SK-N-SH (cell line): ENCODE measurements at regions not wholly inside any gene's neighbourhood (a gene's known extent, or its start where the extent isn't known, plus 50 kb on each side); places are given as distances from the start of the nearest gene placed in this dataset.

Experiments used
- CTCF ChIA-PET: fragments of 300-600, 350-600 bp; formaldehyde crosslinking; extraction: SDS; loops from one replicate; lab custom pipeline; 2021; lab: Yijun Ruan, JAX
- POLR2A ChIA-PET: fragments of 350-600 bp; sonication (Branson Sonifier 250); formaldehyde crosslinking; extraction: SDS; loops from one replicate; lab custom pipeline; 2020; ENCODE audit warnings: antibody characterized with exemption, inconsistent platforms; lab: Yijun Ruan, JAX
- DNase-seq: peaks from one replicate; pipeline ENCODE4 v3.0.0; 2012
- H2AFZ ChIP-seq: fragments of 200-600 bp; sonication (generic); 2 replicates; pipeline ENCODE4 v1.8.1; 2016; ENCODE audit warnings: antibody characterized with exemption, mild to moderate bottlenecking, low read depth
- H3F3A ChIP-seq: fragments of 200-600 bp; sonication (generic); replicated peaks from 2 replicates; pipeline ENCODE3; 2016; ENCODE audit warnings: antibody characterized with exemption, mild to moderate bottlenecking; ENCODE audit not compliant: insufficient read depth
- H3K27ac ChIP-seq, 2 experiments: fragments of 200-500 bp in 1 of 2; fragments of 200-600 bp in 1 of 2; sonication (Bioruptor generic) in 1 of 2; sonication (generic), shearing (Covaris generic) in 1 of 2; 2 replicates each; pipeline versions ENCODE4 v1.5.1 to v1.6.1; 2014 to 2016; ENCODE audit warnings: low read depth in 2 of 2, inconsistent platforms in 1 of 2, low read length in 1 of 2, mild to moderate bottlenecking in 1 of 2, mixed read lengths in 1 of 2
- H3K27me3 ChIP-seq: fragments of 200-600 bp; sonication (generic), shearing (Covaris generic); 2 replicates; pipeline ENCODE4 v1.6.1; 2016; ENCODE audit warnings: mixed run types; ENCODE audit not compliant: insufficient read depth
- H3K36me3 ChIP-seq, 2 experiments: fragments of 200-500 bp in 1 of 2; fragments of 200-600 bp in 1 of 2; sonication (Bioruptor generic) in 1 of 2; sonication (generic) in 1 of 2; replicated peaks in 1 of 2; 2 replicates each; pipeline versions ENCODE3 to v1.5.1; 2014 to 2016; ENCODE audit warnings: low read length in 1 of 2, mild to moderate bottlenecking in 1 of 2; ENCODE audit not compliant: insufficient read depth in 2 of 2, control insufficient read depth in 1 of 2
- H3K4me1 ChIP-seq, 2 experiments: fragments of 200-500 bp in 1 of 2; fragments of 200-600 bp in 1 of 2; sonication (Bioruptor generic) in 1 of 2; sonication (generic), shearing (Covaris generic) in 1 of 2; 2 replicates each; pipeline versions ENCODE4 v1.5.1 to v1.6.1; 2014 to 2016; ENCODE audit warnings: low read depth in 1 of 2, low read length in 1 of 2, mixed run types in 1 of 2; ENCODE audit not compliant: insufficient read depth in 2 of 2, control insufficient read depth in 1 of 2
- H3K4me2 ChIP-seq: fragments of 200-600 bp; sonication (generic), shearing (Covaris generic); 2 replicates; pipeline ENCODE4 v1.6.1; 2017; ENCODE audit warnings: mixed run types
- H3K4me3 ChIP-seq, 2 experiments: fragments of 200-500 bp in 1 of 2; fragments of 200-600 bp in 1 of 2; sonication (Bioruptor generic) in 1 of 2; sonication (generic), shearing (Covaris generic) in 1 of 2; 2 replicates each; pipeline versions ENCODE4 v1.5.1 to v1.8.1; 2014 to 2016; ENCODE audit warnings: low read depth in 2 of 2, inconsistent platforms in 1 of 2, low read length in 1 of 2, mild to moderate bottlenecking in 1 of 2, mixed read lengths in 1 of 2, moderate library complexity in 1 of 2
- H3K79me2 ChIP-seq: fragments of 200-600 bp; sonication (generic); 2 replicates; pipeline ENCODE4 v1.8.1; 2017; ENCODE audit warnings: mild to moderate bottlenecking; ENCODE audit not compliant: insufficient read depth
- H3K9ac ChIP-seq: fragments of 200-600 bp; sonication (generic); 2 replicates; pipeline ENCODE4 v1.6.1; 2017; ENCODE audit warnings: mixed run types
- H3K9me2 ChIP-seq: fragments of 200-600 bp; sonication (generic); 2 replicates; pipeline ENCODE4 v1.6.1; 2017; ENCODE audit warnings: mixed run types
- H3K9me3 ChIP-seq: fragments of 200-600 bp; sonication (generic); 2 replicates; pipeline ENCODE4 v1.6.1; 2017; ENCODE audit warnings: mixed run types, mild to moderate bottlenecking, moderate library complexity
- H4K20me1 ChIP-seq: fragments of 200-600 bp; sonication (generic); 2 replicates; pipeline ENCODE4 v1.6.1; 2017; ENCODE audit warnings: mild to moderate bottlenecking, mixed run types; ENCODE audit not compliant: insufficient read depth
- CHD2 ChIP-seq: fragments of 150-350 bp; IDR thresholded peaks from 2 replicates; pipeline ENCODE4 v1.6.1; 2018; ENCODE audit warnings: low read length; ENCODE audit not compliant: partially characterized antibody
- EP300 ChIP-seq, 2 experiments: IDR thresholded peaks; 2 replicates each; pipeline versions ENCODE4 v1.4.0 to v1.6.1; 2012; ENCODE audit warnings: borderline replicate concordance in 1 of 2, low read depth in 1 of 2, low read length in 1 of 2
- FOXJ3 ChIP-seq: sonication (generic); formaldehyde crosslinking; IDR thresholded peaks from 2 replicates; pipeline ENCODE4 v1.5.1; 2020; ENCODE audit warnings: mild to moderate bottlenecking, missing genetic modification reagents
- FOXM1 ChIP-seq: IDR thresholded peaks from 2 replicates; pipeline ENCODE4 v1.4.0; 2012; ENCODE audit warnings: low read depth, mild to moderate bottlenecking
- GATA2 ChIP-seq: sonication (generic); formaldehyde crosslinking; IDR thresholded peaks from 2 replicates; pipeline ENCODE4 v1.5.0; 2020; ENCODE audit warnings: mild to moderate bottlenecking, missing genetic modification reagents
- IRF3 ChIP-seq: fragments of 150-350 bp; IDR thresholded peaks from 2 replicates; pipeline ENCODE4 v1.6.1; 2016; ENCODE audit warnings: mild to moderate bottlenecking, low read depth, low read length
- JUND ChIP-seq: IDR thresholded peaks from 2 replicates; pipeline ENCODE4 v1.4.0; 2012
- MEF2A ChIP-seq: IDR thresholded peaks from 2 replicates; pipeline ENCODE4 v1.4.0; 2012; ENCODE audit warnings: low read depth, borderline replicate concordance
- NRF1 ChIP-seq: IDR thresholded peaks from 2 replicates; pipeline ENCODE4 v1.6.1; 2012; ENCODE audit warnings: low read depth, mild to moderate bottlenecking, low read length
- PBX3 ChIP-seq: IDR thresholded peaks from 2 replicates; pipeline ENCODE4; 2012
- REST ChIP-seq: IDR thresholded peaks from 2 replicates; pipeline ENCODE4 v1.6.1; 2012; ENCODE audit warnings: mild to moderate bottlenecking, low read depth, low read length, moderate library complexity
- RXRA ChIP-seq: IDR thresholded peaks from 2 replicates; pipeline ENCODE4 v1.4.0; 2012; ENCODE audit warnings: low read depth, mild to moderate bottlenecking, borderline replicate concordance
- SIN3A ChIP-seq: IDR thresholded peaks from 2 replicates; pipeline ENCODE4 v1.6.1; 2012; ENCODE audit warnings: low read depth, mild to moderate bottlenecking, low read length, moderate library complexity, borderline replicate concordance
- TAF1 ChIP-seq: IDR thresholded peaks from 2 replicates; pipeline ENCODE4 v1.6.1; 2012; ENCODE audit warnings: low read depth, mild to moderate bottlenecking, low read length, moderate library complexity, borderline replicate concordance
- TEAD4 ChIP-seq: IDR thresholded peaks from 2 replicates; pipeline ENCODE4 v1.4.0; 2012; ENCODE audit warnings: mild to moderate bottlenecking, borderline replicate concordance; ENCODE audit not compliant: insufficient read depth
- YY1 ChIP-seq: IDR thresholded peaks from 2 replicates; pipeline ENCODE4 v1.4.0; 2012; ENCODE audit warnings: low read depth, mild to moderate bottlenecking
- WGBS: methylation state at CpG from one replicate; pipeline ENCODE4 v1.1.6; 2017; ENCODE audit warnings: low lambda C conversion rate; 5-methylcytosine and 5-hydroxymethylcytosine counted together
- TF ChIP-seq, protein P1 (sequence below): IDR thresholded peaks from 2 replicates; pipeline ENCODE4 v1.4.0; 2012; ENCODE audit warnings: low read depth, borderline replicate concordance
- TF ChIP-seq, protein P2 (sequence below): IDR thresholded peaks from 2 replicates; pipeline ENCODE4 v1.4.0; 2012; ENCODE audit warnings: low read depth, borderline replicate concordance

DNA sequence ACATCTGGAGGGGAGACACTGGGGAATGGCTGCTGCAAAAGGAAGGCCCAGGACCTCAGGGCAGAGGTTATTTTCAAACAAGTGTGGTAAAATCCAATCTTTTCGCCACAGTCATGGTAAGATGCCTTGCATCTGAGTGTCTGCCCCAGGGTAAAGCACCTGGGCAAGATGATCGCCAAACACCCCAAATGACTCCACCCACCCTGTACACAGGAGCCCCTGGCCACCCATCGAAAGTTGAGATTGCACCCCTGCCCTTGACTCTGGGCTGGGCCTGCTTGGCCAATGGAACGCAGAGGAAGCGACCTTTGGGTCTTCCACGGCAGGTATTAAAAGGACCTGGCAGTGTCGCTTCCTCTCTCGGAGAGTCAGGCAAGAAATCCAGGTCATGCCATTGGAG lies 88.8 kb downstream of the C16orf95 start (continued):
- TF ChIP-seq EP300 (IDR thresholded peaks at IDR 0.05; ENCODE audit: borderline replicate concordance in 1 of 2, low read depth in 1 of 2, low read length in 1 of 2) (no peak), TEAD4 (no peak)

DNA sequence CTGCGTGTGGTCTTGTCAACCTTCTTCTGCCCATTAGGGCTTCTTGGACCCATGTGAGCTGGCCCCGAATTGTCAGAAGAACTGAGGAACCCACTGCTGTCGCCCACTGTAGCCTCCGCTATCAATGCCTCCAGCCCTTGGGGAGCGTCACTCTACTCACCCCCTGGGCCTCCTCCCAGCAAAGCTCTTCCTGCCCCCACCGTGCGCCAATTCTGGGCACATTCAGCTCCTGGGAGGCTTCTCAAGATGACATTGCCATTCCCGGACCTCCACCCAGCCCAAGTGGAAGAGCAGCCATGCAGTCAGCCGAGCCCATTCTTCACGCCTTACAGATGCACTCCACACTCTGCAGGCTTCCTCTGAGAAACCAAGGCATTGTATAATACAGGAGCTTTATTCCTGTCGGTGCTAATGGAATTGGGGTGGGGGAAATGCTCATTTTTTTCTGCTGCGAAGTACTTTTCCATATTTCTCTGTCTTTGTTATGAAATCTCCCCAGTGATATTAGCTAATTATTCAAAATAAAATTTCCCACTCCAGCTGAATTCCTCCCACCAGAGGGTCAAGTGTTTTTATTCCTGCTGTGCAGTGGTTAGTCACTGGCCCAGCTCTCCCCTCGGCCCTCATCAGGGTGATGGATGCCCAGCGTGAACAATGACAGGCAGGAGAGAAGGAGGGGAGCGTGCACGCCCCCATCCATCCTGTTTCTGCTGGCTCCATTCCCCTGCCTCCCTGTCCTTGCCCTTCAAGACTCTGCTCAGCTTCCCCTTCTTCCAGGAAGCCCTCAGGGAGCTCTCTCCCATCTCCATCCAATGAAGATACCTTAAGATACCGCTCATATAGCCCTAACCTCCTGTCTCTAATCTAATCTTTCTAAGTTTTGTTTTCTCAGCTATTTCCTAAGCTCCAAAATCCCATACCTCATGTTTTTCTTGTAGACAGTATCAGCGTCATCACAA lies 87.7 kb downstream of the C16orf95 start:
- no peaks in the 10 kb centered on the region for H3F3A ChIP-seq
- no peak overlapping the region for H3K4me2 ChIP-seq
- no peak overlapping the region for H3K27ac ChIP-seq
- no peaks in the 10 kb centered on the region for H3K4me1 ChIP-seq
- TF ChIP-seq CHD2 (no peak), IRF3 (no peak), FOXM1 (no peak), REST (no peak), GATA2 (CRISPR knock-in tag) (no peak), TEAD4 (no peak), YY1 (no peak), MEF2A (no peak), SIN3A (no peak), NRF1 (no peak), FOXJ3 (CRISPR knock-in tag) (no peak), PBX3 (no peak), RXRA (no peak), TAF1 (no peak), JUND (no peak)
- TF ChIP-seq, protein P1, sequence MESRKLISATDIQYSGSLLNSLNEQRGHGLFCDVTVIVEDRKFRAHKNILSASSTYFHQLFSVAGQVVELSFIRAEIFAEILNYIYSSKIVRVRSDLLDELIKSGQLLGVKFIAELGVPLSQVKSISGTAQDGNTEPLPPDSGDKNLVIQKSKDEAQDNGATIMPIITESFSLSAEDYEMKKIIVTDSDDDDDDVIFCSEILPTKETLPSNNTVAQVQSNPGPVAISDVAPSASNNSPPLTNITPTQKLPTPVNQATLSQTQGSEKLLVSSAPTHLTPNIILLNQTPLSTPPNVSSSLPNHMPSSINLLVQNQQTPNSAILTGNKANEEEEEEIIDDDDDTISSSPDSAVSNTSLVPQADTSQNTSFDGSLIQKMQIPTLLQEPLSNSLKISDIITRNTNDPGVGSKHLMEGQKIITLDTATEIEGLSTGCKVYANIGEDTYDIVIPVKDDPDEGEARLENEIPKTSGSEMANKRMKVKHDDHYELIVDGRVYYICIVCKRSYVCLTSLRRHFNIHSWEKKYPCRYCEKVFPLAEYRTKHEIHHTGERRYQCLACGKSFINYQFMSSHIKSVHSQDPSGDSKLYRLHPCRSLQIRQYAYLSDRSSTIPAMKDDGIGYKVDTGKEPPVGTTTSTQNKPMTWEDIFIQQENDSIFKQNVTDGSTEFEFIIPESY, result no peak
- TF ChIP-seq, protein P2, sequence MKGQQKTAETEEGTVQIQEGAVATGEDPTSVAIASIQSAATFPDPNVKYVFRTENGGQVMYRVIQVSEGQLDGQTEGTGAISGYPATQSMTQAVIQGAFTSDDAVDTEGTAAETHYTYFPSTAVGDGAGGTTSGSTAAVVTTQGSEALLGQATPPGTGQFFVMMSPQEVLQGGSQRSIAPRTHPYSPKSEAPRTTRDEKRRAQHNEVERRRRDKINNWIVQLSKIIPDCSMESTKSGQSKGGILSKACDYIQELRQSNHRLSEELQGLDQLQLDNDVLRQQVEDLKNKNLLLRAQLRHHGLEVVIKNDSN, result no peak
- WGBS, result 39% methylated on average over 18 of the region's 18 CpGs
- H3K79me2 ChIP-seq, result no peaks in the 10 kb centered on the region
- no peak overlapping the region for H3K9ac ChIP-seq
- no peaks in the 10 kb centered on the region for H3K9me3 ChIP-seq
- no peaks in the 10 kb centered on the region for H3K36me3 ChIP-seq
- POLR2A ChIA-PET, result no interaction called here
- H3K27me3 ChIP-seq, result peaks cover 38% of the 10 kb centered on the region
- no peak overlapping the region for H3K4me3 ChIP-seq
- CTCF ChIA-PET, result interaction anchor here (0.8 kb wide), 1 partner anchor 26 kb away, joined by 3 read pairs; no protein-coding TSS in a partner anchor
- DNase-seq, result no peak
- H2AFZ ChIP-seq, result no peak overlapping the region
- no peaks in the 10 kb centered on the region for H3K9me2 ChIP-seq
- H4K20me1 ChIP-seq, result no peaks in the 10 kb centered on the region
